ENCODE measurements at regions not wholly inside any gene's neighbourhood (a gene's known extent, or its start where the extent isn't known, plus 50 kb on each side); places are given as distances from the start of the nearest gene placed in this dataset.

- peaks cover 14 to 58% (median 42%) of the 10 kb centered on the region in 9 donors for H3K4me1 ChIP-seq
These were observed 62.4 kb downstream of the ARL6IP4 start for GRCh38 chr12:123042833-123043232.

GRCh38 chr12:123041811-123042655 lies 61.6 kb downstream of the ARL6IP4 start:
- TF ChIP-seq CTCF (IDR thresholded peaks at IDR 0.05): no peak
- H3K36me3 ChIP-seq: peaks cover 0 to 3% (median 0%) of the 10 kb centered on the region in 9 donors
- H3K27ac ChIP-seq: peak overlapping the region in 3 of 10 donors; percentile 0 to 39 (median 15)
- no peaks in the 10 kb centered on the region for H3K27me3 ChIP-seq
- no peak overlapping the region for H3K4me3 ChIP-seq
- 62 to 66% methylated on average over 17 of the region's 17 CpGs for WGBS, 2 donors
- ATAC-seq (peak in 6 of 8 donors; percentile 11 to 43 (median 17)), DNase-seq (no peak)
- peaks cover 14 to 50% (median 42%) of the 10 kb centered on the region in 9 donors for H3K4me1 ChIP-seq
- H3K9me3 ChIP-seq: no peaks in the 10 kb centered on the region
- intact Hi-C loops (cut with DNase I): loop anchor here (2.0 to 10.0 kb wide), 9 partner anchors 53 to 195 kb away; partner anchors contain the start of genes PITPNM2 (in 5 of the 10), MPHOSPH9 (in 4 of the 10) and MTRFR (in 4 of the 10)

More at GRCh38 chr12:123042833-123043232, 62.4 kb downstream of the ARL6IP4 start:
- no peaks in the 10 kb centered on the region for H3K27me3 ChIP-seq
- no peaks in the 10 kb centered on the region for H3K9me3 ChIP-seq
- no peak for TF ChIP-seq CTCF (IDR thresholded peaks at IDR 0.05)
- WGBS, 2 donors: 62 to 66% methylated on average over 2 of the region's 2 CpGs
- peak in 1 of 8 donors; percentile 7 for ATAC-seq
- H3K4me3 ChIP-seq: no peak overlapping the region
- H3K27ac ChIP-seq: peak overlapping the region in 4 of 10 donors; percentile 0 to 51 (median 38)
- intact Hi-C loops (cut with DNase I): loop anchor here (1.0 to 10.0 kb wide), 10 partner anchors 52 to 194 kb away; partner anchors contain the start of genes PITPNM2 (in 8 of the 10), MPHOSPH9 (in 4 of the 10) and MTRFR (in 4 of the 10)
- no peak for DNase-seq
- peaks cover 0 to under 1% (median 0%) of the 10 kb centered on the region in 9 donors for H3K36me3 ChIP-seq

- 66 to 81% methylated on average over 3 of the region's 3 CpGs for WGBS, 2 donors
- H3K4me1 ChIP-seq: peaks cover 14 to 49% (median 39%) of the 10 kb centered on the region in 9 donors
These were observed 60.6 kb downstream of the ARL6IP4 start for GRCh38 chr12:123041042-123041531.

More at GRCh38 chr12:123041042-123041531, 60.6 kb downstream of the ARL6IP4 start:
- Histone ChIP-seq H3K27ac (no peak overlapping the region), H3K36me3 (peaks cover 0 to 3% (median 0%) of the 10 kb centered on the region in 9 donors), H3K9me3 (no peaks in the 10 kb centered on the region), H3K4me3 (no peak overlapping the region), H3K27me3 (no peaks in the 10 kb centered on the region)
- no peak for ATAC-seq
- TF ChIP-seq CTCF (IDR thresholded peaks at IDR 0.05): no peak
- no peak for DNase-seq
- intact Hi-C loops (cut with DNase I): loop anchor here in 9 of 10 donors (5.0 to 10.0 kb wide), 5 partner anchors 54 to 196 kb away; partner anchors contain the start of genes MPHOSPH9 (in 4 of the 9), MTRFR (in 4 of the 9) and PITPNM2 (in 3 of the 9)

Measured in heart right ventricle (tissue), 16 donors.